ENCODE measurements at regions not wholly inside any gene's neighbourhood (a gene's known extent, or its start where the extent isn't known, plus 50 kb on each side); places are given as distances from the start of the nearest gene placed in this dataset.

DNA sequence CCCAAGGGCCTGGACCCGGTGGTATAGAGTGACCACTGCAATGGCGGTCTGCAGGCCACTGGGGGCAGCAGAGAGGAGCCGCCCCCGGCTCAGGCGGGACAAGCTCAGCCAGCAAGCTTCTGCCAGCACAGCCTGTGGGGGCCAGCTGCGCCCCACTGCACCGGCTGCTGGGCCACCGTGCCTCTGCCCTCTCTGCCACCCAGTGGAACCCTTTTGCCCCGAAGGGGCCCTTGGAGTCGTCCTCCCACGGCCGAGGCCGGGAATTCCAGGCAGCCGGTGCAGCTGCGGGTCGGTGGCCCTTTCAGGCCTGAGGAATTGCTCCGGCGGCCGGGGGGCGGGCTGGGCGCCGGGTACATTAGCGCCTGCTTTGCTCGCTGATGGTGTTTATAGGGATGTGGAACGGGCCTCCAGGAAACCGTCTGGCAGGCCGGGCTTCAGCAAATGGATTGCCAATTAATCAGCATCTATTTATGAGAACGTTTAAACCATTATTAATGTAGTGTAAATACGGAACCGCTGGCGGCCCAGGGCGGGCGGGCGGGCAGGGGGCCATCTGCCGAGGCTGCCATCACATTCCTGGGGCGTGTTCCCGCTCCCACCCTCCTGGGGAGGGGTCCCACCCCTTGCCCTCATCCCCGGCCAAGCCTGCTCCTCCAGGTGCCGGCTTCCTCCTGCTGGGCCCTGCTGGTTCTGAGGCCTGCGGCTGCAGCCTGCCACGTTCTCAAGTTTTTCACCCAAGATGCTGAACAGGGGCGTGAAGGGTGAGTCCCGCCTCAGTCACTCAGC is 127.4 kb downstream of the BARX1 start:
- no peak for DNase-seq

DNA sequence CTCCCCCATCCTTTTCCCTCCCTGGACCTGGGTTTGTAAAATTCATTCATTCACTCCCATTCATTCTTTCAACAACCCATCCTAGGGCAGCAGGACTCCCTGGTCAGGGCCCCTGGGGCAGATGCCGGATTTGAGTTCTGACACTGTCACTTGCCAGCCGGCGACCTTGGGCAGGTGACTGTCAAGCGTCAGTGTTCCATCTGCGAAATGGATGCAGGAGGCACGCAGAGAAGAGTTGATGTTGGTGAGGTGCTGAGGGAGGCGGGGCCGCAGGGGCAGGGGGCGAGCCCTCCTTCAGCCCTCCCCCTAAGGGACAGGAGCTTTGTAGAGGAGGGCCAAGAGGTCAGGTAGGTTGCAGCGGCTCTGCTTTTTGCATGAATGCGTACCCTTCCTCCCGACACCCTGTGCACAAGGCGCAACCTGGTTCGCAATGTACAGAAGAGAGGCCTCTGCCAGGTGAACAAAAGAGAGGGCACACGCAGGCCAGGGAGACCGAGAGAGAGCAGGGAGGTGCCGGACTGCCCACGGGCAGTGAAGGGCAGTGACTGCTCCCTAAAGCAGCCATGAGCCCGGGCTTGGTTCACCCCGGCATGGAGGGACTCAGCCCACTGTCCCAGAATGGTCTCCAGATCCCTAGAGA is 128.1 kb downstream of the BARX1 start:
- no peak for DNase-seq

GRCh38 chr9:93826209-93826608 is 128.9 kb downstream of the BARX1 start:
- no peak for DNase-seq

GRCh38 chr9:93825348-93826115 is 129.6 kb downstream of the BARX1 start:
- DNase-seq, result no peak

- no peak for DNase-seq
Observed at GRCh38 chr9:93824386-93825294, 130.5 kb downstream of the BARX1 start.

DNA sequence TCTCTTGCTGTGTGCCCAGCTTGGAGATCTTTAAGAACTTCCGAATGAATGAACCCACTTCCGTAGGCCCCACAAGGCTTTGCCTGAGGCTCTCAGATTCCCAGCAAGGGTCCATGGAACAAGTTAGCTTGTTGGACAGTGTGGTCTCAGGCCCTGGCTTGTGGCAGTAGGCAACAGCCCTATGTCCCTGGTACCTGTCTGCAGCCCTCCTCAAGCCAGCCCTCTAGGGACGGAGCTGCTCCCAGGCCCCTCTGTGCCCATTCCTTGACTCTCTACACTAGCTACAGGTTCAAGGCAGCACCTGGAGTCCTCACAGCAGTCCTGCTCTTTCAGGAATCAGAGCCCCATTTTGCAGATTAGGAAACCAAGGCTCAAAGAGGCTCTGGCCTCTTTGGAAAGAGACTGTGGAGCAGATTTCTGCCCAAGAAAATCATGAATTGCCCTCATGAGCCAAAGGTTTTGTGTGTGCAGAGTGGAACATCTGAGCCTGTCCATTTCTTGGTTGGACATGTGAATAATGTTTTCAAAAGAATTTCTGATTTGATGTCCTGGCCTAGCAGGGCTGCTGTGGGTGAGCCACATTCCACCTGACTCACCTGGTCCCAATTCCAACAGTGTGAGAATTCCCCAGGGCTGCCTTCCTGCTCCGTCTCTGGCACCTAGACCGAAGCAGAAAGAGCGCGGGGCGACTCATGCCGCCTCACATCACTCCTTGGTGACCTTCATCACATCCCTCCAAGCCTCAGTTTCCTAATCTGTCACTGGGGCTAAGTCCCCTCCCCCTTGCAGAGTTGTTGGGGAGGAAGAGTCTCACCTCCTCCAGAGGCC is 131.7 kb downstream of the BARX1 start:
- no peak for DNase-seq

DNA sequence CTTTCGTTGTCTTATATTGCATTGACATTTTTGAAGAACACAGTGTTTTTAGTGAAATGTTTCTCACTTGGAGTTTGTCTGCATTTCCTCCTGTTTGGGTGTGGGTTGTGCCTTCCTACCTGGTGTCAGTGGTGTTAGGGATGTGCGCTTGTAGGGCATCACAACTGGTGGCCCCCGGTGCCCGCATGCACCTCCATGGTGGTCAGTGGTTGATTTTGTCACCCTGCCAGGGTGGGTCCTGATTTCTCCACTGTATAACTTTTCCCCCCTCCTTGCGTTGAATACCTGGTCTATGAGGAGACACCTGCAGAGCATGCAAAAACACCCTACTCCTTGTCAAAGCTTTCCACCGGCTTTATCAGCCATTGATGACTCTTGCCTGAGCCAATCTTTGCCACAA is 132.9 kb downstream of the BARX1 start:
- DNase-seq, result no peak

- no peak for DNase-seq
Observed at GRCh38 chr9:93821307-93821703, 133.8 kb downstream of the BARX1 start.

DNA sequence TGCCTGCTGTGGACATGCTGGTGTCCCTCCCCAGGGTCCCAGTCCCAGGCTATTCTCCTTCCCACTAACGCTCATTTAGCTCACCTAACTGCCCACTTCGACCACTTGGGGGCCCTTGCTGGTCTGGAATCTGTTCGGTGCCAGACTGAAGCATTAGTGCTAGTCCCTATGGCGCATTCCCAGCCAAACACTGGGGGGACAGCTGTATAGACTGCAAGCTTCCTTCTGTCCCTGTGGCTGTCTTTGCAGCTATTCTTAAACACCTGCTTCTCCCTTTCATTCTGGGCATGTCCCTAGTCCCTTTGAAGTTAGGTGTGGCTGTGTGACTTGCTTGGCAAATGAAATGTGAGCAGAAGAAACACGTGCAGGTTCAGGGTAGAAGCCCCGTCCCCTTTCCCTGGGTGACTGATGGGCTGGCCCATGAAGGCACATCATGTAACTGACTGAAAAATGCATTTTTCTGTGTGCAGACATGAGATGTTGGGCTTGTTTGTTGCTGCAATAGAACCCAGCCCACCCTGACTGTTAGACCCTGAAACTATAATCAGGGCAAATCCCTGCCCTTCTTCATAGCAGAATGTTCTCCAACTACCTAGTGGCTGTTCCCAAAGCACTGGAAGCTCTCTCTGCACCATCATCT is 134.4 kb downstream of the BARX1 start:
- no peak for DNase-seq

- DNase-seq, result no peak
Observed at GRCh38 chr9:93819905-93820304, 135.2 kb downstream of the BARX1 start.

DNA sequence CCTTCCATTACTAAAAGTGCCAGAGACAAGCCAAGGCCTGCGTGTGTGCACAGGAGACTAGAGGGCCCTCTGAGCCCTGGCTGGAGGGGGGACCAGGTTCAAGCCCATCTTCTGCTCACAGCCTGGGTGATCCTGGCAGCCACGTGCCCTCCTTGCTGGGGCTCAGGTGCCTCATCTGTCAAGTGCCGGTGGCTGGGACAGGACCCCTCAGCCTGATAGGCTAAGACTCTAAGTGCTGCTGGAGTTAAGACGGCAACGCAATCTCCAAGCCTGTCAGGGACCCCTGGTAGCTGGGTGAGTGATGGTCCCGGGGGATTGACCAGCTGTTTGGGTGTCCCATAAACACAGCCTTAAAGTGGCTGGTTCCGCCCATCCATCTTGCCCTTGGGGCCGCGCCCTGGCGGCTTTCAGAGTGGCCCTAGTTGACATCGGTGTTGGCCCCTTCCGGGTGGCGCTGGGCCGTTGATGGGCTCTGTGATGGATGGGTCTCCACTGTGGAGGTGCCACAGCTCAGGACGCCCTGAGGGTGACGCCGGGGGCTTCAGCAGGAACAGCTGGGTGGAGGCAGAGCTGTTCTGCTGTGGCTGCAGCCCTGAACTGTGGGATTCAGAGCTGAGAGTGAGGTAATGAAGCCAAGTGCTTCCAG is 136.2 kb downstream of the BARX1 start:
- no peak for DNase-seq

DNA sequence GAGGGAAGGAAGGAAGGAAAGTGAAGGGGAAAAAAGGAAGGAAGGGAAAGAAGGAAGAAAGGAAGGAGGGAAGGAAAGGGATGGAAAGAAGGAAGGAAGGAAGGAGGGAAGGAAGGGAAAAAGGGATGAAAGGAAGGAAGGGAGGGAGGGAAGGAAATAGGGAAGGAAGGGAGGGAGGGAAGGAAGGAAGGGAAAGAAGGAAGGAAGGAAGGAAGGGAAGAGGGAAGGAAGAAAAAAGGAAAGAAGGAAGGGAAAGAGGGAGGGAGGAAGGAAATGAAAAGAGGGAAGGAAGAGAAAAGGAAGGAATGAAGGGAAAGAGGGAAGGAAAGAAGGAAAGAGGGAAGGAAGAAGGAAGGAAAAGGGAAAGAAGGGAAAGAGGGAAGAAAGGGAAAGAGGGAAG is 136.9 kb downstream of the BARX1 start:
- DNase-seq, result no peak

- no peak for DNase-seq
Observed at GRCh38 chr9:93815677-93816076, 139.5 kb downstream of the BARX1 start.

DNA sequence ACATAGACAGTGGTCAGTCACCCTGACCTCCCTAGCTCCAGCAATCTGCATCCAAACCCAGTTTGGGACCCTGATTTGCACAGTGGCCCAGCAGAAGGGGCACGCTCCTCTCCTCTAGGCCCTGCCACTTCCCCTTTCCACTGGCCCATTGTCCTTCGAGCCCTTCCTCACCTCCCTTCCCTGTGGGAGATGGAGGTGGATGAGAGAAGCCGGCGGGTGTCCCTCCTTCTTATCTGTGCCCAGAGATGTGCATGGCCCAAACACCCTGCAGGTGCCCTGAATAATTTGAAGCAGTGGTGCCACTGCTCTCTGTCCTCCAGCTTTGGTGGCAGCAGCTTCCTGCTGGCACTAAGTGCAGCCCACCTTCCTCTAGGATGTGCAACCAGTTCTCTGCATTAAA is 140.0 kb downstream of the BARX1 start:
- no peak for DNase-seq

DNA sequence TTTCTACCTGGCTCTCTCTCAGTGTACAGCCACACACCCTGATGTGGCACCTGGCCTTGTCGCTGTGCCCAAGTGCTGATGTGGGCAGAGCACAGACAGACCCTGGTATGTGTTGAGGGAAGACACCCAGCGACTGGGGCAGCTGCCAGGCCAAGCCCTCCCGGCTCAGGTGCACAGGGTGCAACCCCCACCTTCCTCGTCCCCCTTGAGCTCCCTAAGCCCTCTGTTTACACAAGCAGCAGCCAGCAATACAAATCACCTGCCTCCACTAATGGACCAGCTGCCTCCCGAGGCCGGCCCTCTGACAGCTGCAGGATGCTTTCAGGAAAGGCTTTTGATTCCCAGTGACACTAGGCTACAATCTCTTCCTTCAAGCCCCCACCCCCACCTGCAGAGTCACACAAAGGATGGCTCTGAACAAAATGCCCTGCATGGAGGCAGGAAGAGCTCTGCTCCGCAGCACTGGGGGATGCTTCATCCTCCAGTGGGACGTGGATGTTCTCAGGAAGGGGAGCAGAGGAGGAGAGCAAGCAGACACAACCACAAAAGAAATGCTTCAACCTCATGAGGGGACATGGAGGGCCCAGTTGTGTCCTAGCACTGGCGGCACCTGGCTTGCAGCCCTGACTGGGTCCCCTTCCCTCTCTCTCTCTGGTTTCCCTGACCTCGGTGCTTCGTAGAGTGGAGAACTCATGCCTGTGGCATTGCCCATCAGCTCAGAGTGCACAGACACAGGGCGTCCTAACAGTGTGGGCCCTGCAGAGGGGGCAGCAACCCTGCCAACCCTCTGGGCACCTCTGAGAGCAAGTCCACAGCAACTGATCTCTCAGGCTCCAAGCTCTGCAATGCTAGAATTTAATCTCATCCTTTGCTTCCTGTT is 140.8 kb downstream of the BARX1 start:
- peak in 1 of 2 experiments; percentile 74 for DNase-seq

- DNase-seq, result no peak
Observed at GRCh38 chr9:93813221-93814076, 141.7 kb downstream of the BARX1 start.

DNA sequence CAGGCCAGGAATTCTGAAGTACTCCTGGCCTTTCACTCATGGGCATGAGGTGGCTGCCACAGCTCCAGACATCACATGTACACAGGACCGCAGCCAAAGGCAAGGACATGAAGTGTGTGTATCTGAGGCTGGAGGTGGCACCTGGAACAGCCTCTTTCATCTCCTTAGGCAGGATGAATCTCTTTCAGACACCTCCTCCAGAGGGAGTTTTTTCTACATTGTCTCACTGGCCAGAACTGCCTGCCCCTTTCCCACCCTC is 142.8 kb downstream of the BARX1 start:
- no peak for DNase-seq

- DNase-seq, result no peak
Observed at GRCh38 chr9:93810028-93810971, 144.9 kb downstream of the BARX1 start.
